HepG2 (cell line): ENCODE measurements at regions not wholly inside any gene's neighbourhood (a gene's known extent, or its start where the extent isn't known, plus 50 kb on each side); places are given as distances from the start of the nearest gene placed in this dataset.

Experiments
- ATAC-seq: fragments of 200-7000 bp; cut with Tn5 transposase; 3 replicates; pipeline ENCODE4 v1.9.1; 2020; ENCODE audit warnings: mild to moderate bottlenecking, moderate library complexity
- BruUV-seq: library from RNA; stranded (reverse); fragments of 400-500 nt; replicated peaks from 2 replicates; lab custom pipeline; 2021; lab: Mats Ljungman, UMichigan
- CTCF ChIA-PET: fragments of 300-600 bp; formaldehyde crosslinking; extraction: SDS; loops from one replicate; lab custom pipeline; 2021; ENCODE audit warnings: low total read pairs, inconsistent platforms, low intra/inter-chr PET ratio; lab: Yijun Ruan, JAX
- POLR2A ChIA-PET: fragments of 350-600 bp; sonication (Branson Sonifier 250); formaldehyde crosslinking; loops from one replicate; lab custom pipeline; 2020; ENCODE audit warnings: antibody characterized with exemption, inconsistent platforms; lab: Yijun Ruan, JAX
- DNase-seq: peaks from one replicate; pipeline ENCODE4 v3.0.0-alpha.2; 2015; ENCODE audit warnings: low spot score
- FAIRE-seq: peaks from 3 replicates; lab custom pipeline; 2011; peaks lifted over from hg19 to GRCh38; lab: Jason Lieb, UNC
- H2AFZ ChIP-seq: one replicate; pipeline ENCODE4 v1.6.1; 2011; ENCODE audit warnings: low read length, inconsistent platforms
- H3K27ac ChIP-seq: fragments of 300-600 bp; 3 replicates; pipeline ENCODE4 v1.8.0; 2011; ENCODE audit warnings: mixed run types, mild to moderate bottlenecking, mixed read lengths, low read length, inconsistent platforms; ENCODE audit not compliant: insufficient read depth; ENCODE audit errors: extremely low read length
- H3K27me3 ChIP-seq, 2 experiments: fragments of 200-600 bp in 1 of 2; 2 replicates in 1 of 2; 3 replicates in 1 of 2; pipeline versions ENCODE4 v1.6.0 to v1.8.0; 2011; ENCODE audit warnings: low read length in 2 of 2, mild to moderate bottlenecking in 2 of 2, moderate library complexity in 2 of 2, inconsistent platforms in 1 of 2; ENCODE audit not compliant: insufficient read depth in 2 of 2, control insufficient read depth in 1 of 2
- H3K36me3 ChIP-seq, 2 experiments: fragments of 200-600 bp in 1 of 2; replicated peaks in 1 of 2; 2 replicates in 1 of 2; 3 replicates in 1 of 2; pipeline versions ENCODE4 v1.5.1 to v1.8.0; 2011; ENCODE audit warnings: low read length in 2 of 2, inconsistent platforms in 1 of 2; ENCODE audit not compliant: insufficient read depth in 2 of 2, control insufficient read depth in 1 of 2
- H3K4me1 ChIP-seq: 2 replicates; pipeline ENCODE4 v1.5.1; 2012; ENCODE audit warnings: low read length, inconsistent platforms; ENCODE audit not compliant: insufficient read depth
- H3K4me2 ChIP-seq: 2 replicates; pipeline ENCODE4 v1.6.0; 2011; ENCODE audit warnings: low read depth, low read length, inconsistent platforms
- H3K4me3 ChIP-seq, 3 experiments: fragments of 200-600 bp in 1 of 3; sonication (generic), shearing (Covaris generic) in 1 of 3; replicated peaks in 1 of 3; 2 replicates each; pipeline ENCODE4 v1.5.1; 2011 to 2016; ENCODE audit warnings: low read length in 3 of 3, inconsistent platforms in 2 of 3, low read depth in 2 of 3, mild to moderate bottlenecking in 2 of 3, control low read depth in 1 of 3, mixed read lengths in 1 of 3; ENCODE audit not compliant: insufficient read depth in 1 of 3
- H3K79me2 ChIP-seq: one replicate; pipeline ENCODE4 v1.6.1; 2011; ENCODE audit warnings: low read length, inconsistent platforms; ENCODE audit not compliant: insufficient read depth
- H3K9ac ChIP-seq: 2 replicates; pipeline ENCODE4 v1.6.0; 2011; ENCODE audit warnings: mild to moderate bottlenecking, low read depth, low read length, inconsistent platforms; ENCODE audit not compliant: insufficient read depth
- H3K9me3 ChIP-seq: 2 replicates; pipeline ENCODE4 v1.5.1; 2012; ENCODE audit warnings: mild to moderate bottlenecking, low read length
- H4K20me1 ChIP-seq: 2 replicates; pipeline ENCODE4 v1.6.0; 2011; ENCODE audit warnings: inconsistent platforms, mild to moderate bottlenecking, low read length, moderate library complexity; ENCODE audit not compliant: insufficient read depth
- ATF4 ChIP-seq, 2 experiments: fragments of 450-650 bp in 1 of 2; sonication (generic) in 1 of 2; formaldehyde crosslinking; IDR thresholded peaks; 2 replicates each; pipeline versions ENCODE4 v1.5.0 to v1.8.0; 2020 to 2022; ENCODE audit warnings: mild to moderate bottlenecking in 1 of 2, missing genetic modification reagents in 1 of 2
- ELK4 ChIP-seq: sonication (generic); formaldehyde crosslinking; IDR thresholded peaks from 2 replicates; pipeline ENCODE4 v1.9.0; 2021; ENCODE audit warnings: missing genetic modification reagents, borderline replicate concordance
- FOXM1 ChIP-seq: sonication (generic); formaldehyde crosslinking; IDR thresholded peaks from 2 replicates; pipeline ENCODE4 v1.5.0; 2020; ENCODE audit warnings: missing genetic modification reagents
- KLF12 ChIP-seq: sonication (generic); formaldehyde crosslinking; IDR thresholded peaks from 2 replicates; pipeline ENCODE4 v1.4.0; 2020; ENCODE audit warnings: missing genetic modification reagents, borderline replicate concordance
- MTF1 ChIP-seq: sonication (generic); formaldehyde crosslinking; IDR thresholded peaks from 2 replicates; pipeline ENCODE4 v1.5.0; 2020; ENCODE audit warnings: missing genetic modification reagents
- MXD3 ChIP-seq: IDR thresholded peaks from 2 replicates; pipeline ENCODE4 v1.6.1; 2016; ENCODE audit warnings: mild to moderate bottlenecking, missing biosample characterization, missing genetic modification reagents
- NCOA1 ChIP-seq: sonication (generic); formaldehyde crosslinking; IDR thresholded peaks from 2 replicates; pipeline ENCODE4 v1.9.0; 2021; ENCODE audit warnings: missing genetic modification reagents
- POGZ ChIP-seq: sonication (generic); formaldehyde crosslinking; IDR thresholded peaks from 2 replicates; pipeline ENCODE4 v1.4.0; 2020; ENCODE audit warnings: mild to moderate bottlenecking, missing genetic modification reagents
- POLR2AphosphoS2 ChIP-seq: IDR thresholded peaks from 2 replicates; pipeline ENCODE4 v1.6.1; 2011; ENCODE audit warnings: low read depth, low read length, improper control_type of control experiment
- SRY ChIP-seq: sonication (generic); formaldehyde crosslinking; IDR thresholded peaks from 2 replicates; pipeline ENCODE4 v1.8.0; 2022; ENCODE audit warnings: mild to moderate bottlenecking, missing genetic modification reagents
- TSC22D2 ChIP-seq: sonication (generic); formaldehyde crosslinking; IDR thresholded peaks from 2 replicates; pipeline ENCODE4 v1.5.1; 2020; ENCODE audit warnings: missing genetic modification reagents, mild to moderate bottlenecking, borderline replicate concordance
- YEATS2 ChIP-seq: sonication (generic); formaldehyde crosslinking; IDR thresholded peaks from 2 replicates; pipeline ENCODE4 v1.4.0; 2020; ENCODE audit warnings: missing genetic modification reagents, borderline replicate concordance
- ZBTB7A ChIP-seq: sonication (generic); formaldehyde crosslinking; IDR thresholded peaks from 2 replicates; pipeline ENCODE4 v1.8.0; 2022; ENCODE audit warnings: mild to moderate bottlenecking, missing genetic modification reagents
- ZMYM4 ChIP-seq: sonication (generic); formaldehyde crosslinking; IDR thresholded peaks from 2 replicates; pipeline ENCODE4 v1.8.1; 2023; ENCODE audit warnings: mild to moderate bottlenecking, missing genetic modification reagents
- ZNF746 ChIP-seq: sonication (generic); formaldehyde crosslinking; IDR thresholded peaks from 2 replicates; pipeline ENCODE4 v1.8.0; 2022; ENCODE audit warnings: mild to moderate bottlenecking, missing genetic modification reagents
- ZNF83 ChIP-seq: sonication (generic); formaldehyde crosslinking; IDR thresholded peaks from 2 replicates; pipeline ENCODE4 v1.4.0; 2020; ENCODE audit warnings: missing genetic modification reagents, mild to moderate bottlenecking, borderline replicate concordance
- ZNF841 ChIP-seq: sonication (generic); formaldehyde crosslinking; IDR thresholded peaks from 2 replicates; pipeline ENCODE4 v1.8.1; 2023; ENCODE audit warnings: missing genetic modification reagents, borderline replicate concordance
- WGBS: methylation state at CpG from one replicate; pipeline ENCODE4 v1.1.6; 2017; ENCODE audit warnings: low lambda C conversion rate; 5-methylcytosine and 5-hydroxymethylcytosine counted together
- in situ Hi-C: cut with HindIII; loops from 2 replicates; pipeline ENCODE4 v1.10.0; 2017; ENCODE audit warnings: low pct_unique_long_range_greater_than_20kb; ENCODE audit not compliant: extremely low pct_ligation_motif_present
- intact Hi-C: fragments of 100-400 bp; cut with micrococcal nuclease; formaldehyde crosslinking; loops from one replicate; pipeline ENCODE4 v1.10.0; 2022; ENCODE audit not compliant: unreplicated experiment

- in situ Hi-C loops: no loop called here
- FAIRE-seq: no peak
These were observed 527.5 kb upstream of the NBEA start for GRCh38 chr13:34414616-34415015.

GRCh38 chr13:34416971-34417380 is 525.1 kb upstream of the NBEA start:
- no peak overlapping the region for H3K4me3 ChIP-seq
- ATAC-seq: no peak
- ChIA-PET POLR2A (no interaction called here), CTCF (no interaction called here)
- no peaks in the 10 kb centered on the region for H4K20me1 ChIP-seq
- no peak for TF ChIP-seq MXD3 (CRISPR knock-in tag)
- TF ChIP-seq ELK4 (CRISPR knock-in tag): no peak
- no peak for TF ChIP-seq NCOA1 (CRISPR knock-in tag)
- no peak overlapping the region for H3K9ac ChIP-seq
- no peak for DNase-seq
- no peak overlapping the region for H2AFZ ChIP-seq
- no peaks in the 10 kb centered on the region for H3K4me1 ChIP-seq
- in situ Hi-C loops (no loop called here), intact Hi-C loops (no loop called here)
- H3K36me3 ChIP-seq: no peaks in the 10 kb centered on the region
- no peaks in the 10 kb centered on the region for H3K9me3 ChIP-seq
- H3K4me2 ChIP-seq: no peak overlapping the region
- 2% methylated on average over 5 of the region's 5 CpGs for WGBS
- H3K27me3 ChIP-seq: no peaks in the 10 kb centered on the region
- FAIRE-seq: no peak
- no TSS peak for BruUV-seq
- H3K27ac ChIP-seq: no peak overlapping the region
- H3K79me2 ChIP-seq: no peaks in the 10 kb centered on the region

More at GRCh38 chr13:34414616-34415015, 527.5 kb upstream of the NBEA start:
- Histone ChIP-seq H3K4me3 (no peak overlapping the region), H3K36me3 (no peaks in the 10 kb centered on the region), H3K27ac (no peak overlapping the region), H3K4me1 (no peaks in the 10 kb centered on the region), H3K4me2 (no peak overlapping the region), H2AFZ (no peak overlapping the region), H3K9ac (no peak overlapping the region), H3K27me3 (no peaks in the 10 kb centered on the region), H4K20me1 (no peaks in the 10 kb centered on the region), H3K79me2 (no peaks in the 10 kb centered on the region), H3K9me3 (no peaks in the 10 kb centered on the region)
- no peak for DNase-seq
- CTCF ChIA-PET: no interaction called here
- intact Hi-C loops: no loop called here
- TF ChIP-seq KLF12 (CRISPR knock-in tag) (no peak), ZMYM4 (CRISPR knock-in tag) (no peak), POGZ (CRISPR knock-in tag) (no peak), TSC22D2 (CRISPR knock-in tag) (no peak), POLR2AphosphoS2 (no peak), MTF1 (CRISPR knock-in tag) (no peak), ZBTB7A (no peak), ATF4 (CRISPR knock-in tag; IDR thresholded peaks at IDR 0.05) (no peak), ZNF83 (CRISPR knock-in tag) (no peak), ZNF746 (no peak), YEATS2 (CRISPR knock-in tag) (no peak), ZNF841 (CRISPR knock-in tag) (no peak), SRY (CRISPR knock-in tag) (no peak), FOXM1 (no peak)
- 0% methylated on average over 1 of the region's 4 CpGs for WGBS
- POLR2A ChIA-PET: no interaction called here
- no peak for ATAC-seq
- BruUV-seq: no TSS peak
